Endometrial microvascular endothelial cells (primary cell): ENCODE measurements at regions not wholly inside any gene's neighbourhood (a gene's known extent, or its start where the extent isn't known, plus 50 kb on each side); places are given as distances from the start of the nearest gene placed in this dataset.
"Not testable (repeated sequence)": the region's sequence is repeated elsewhere in the genome, so short reads cannot be mapped to it uniquely, and the experiment has no call there.

Source experiments
- in situ Hi-C: cut with HindIII; loops from 2 replicates; pipeline ENCODE4 v1.10.0; 2017; ENCODE audit warnings: low sequenced_read_pairs, low pct_unique_long_range_greater_than_20kb; ENCODE audit errors: inconsistent ontology term

GRCh38 chr1:115465802-115466363 is 127.8 kb upstream of the NGF start:
- in situ Hi-C loops = loop anchor here (25.0 kb wide), 1 partner anchor 104 kb away; no protein-coding TSS in a partner anchor

DNA sequence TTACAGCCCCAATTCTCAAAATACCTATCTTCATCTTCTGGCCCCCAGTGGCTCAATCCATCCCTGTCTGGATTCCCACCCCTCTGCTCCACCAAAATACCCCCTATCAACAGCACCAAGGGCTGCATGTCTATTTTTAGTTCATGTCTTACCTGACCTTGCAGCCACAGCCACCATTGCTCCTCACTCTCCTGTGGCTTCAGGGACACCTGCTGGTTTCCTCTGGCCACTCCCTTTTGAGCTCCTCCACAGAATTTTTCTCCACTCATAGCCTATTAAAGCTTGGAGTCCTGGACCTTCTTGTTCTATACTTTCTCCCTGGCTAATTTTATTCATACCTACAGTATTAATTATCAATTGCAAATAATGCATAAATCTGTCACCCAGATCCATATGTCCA is 125.3 kb upstream of the NGF start:
- in situ Hi-C loops = loop anchor here (25.0 kb wide), 1 partner anchor 101 kb away; no protein-coding TSS in a partner anchor

DNA sequence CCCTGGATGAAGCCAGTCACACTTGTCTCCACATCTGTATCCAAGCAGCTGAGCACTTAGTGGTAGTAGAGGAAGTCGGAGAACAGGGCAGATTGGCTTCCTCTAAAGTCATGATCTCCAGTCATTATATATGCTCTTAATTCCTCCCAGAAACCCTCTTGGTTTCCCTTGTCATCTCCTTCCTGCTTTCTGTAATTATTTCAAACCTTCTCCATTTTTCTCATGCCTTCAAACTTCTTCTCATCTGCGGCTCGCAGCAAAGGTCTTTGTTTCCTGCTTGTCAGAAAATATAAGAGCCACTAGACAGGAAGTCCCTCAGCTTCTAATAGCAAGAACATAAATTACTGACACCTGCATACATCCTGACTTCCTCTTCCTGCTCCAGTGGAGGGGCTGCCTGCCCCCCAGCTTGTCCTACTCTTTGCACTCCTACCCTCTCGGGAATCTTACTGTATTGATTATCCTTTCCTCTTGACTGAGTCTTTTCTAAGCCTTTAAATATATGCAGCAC is 124.6 kb upstream of the NGF start:
- in situ Hi-C loops = loop anchor here (25.0 kb wide), 1 partner anchor 100 kb away; no protein-coding TSS in a partner anchor

DNA sequence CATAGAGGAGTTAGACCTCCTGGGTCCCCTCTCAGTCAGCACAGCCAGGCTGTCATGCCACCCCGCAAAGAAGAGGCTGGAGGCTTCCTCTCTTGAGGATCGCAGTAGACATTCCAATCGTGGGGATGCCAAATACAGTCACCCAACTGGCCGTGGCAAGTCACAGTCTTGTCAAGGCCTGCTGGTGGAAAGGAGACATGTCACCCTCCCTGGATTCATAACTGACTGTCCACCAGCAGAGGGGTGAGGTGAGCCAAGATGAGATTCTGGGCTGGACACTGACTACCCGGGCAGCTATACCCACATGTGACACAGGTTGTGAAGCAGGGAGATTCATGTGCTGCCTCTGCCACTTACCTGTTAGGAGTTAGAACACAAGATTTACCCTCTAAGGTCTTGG is 123.5 kb upstream of the NGF start:
- in situ Hi-C loops = loop anchor here (25.0 kb wide), 1 partner anchor 99 kb away; no protein-coding TSS in a partner anchor

GRCh38 chr1:115459161-115459560 is 121.1 kb upstream of the NGF start:
- in situ Hi-C loops = loop anchor here (25.0 kb wide), 1 partner anchor 97 kb away; no protein-coding TSS in a partner anchor

- in situ Hi-C loops = loop anchor here (25.0 kb wide), 1 partner anchor 96 kb away; no protein-coding TSS in a partner anchor
These were observed 120.5 kb upstream of the NGF start for GRCh38 chr1:115458426-115459114.

GRCh38 chr1:115457289-115457688 is 119.2 kb upstream of the NGF start:
- in situ Hi-C loops = loop anchor here (25.0 kb wide), 1 partner anchor 95 kb away; no protein-coding TSS in a partner anchor

GRCh38 chr1:115456441-115456961 is 118.5 kb upstream of the NGF start:
- in situ Hi-C loops = loop anchor here (25.0 kb wide), 1 partner anchor 94 kb away; no protein-coding TSS in a partner anchor

DNA sequence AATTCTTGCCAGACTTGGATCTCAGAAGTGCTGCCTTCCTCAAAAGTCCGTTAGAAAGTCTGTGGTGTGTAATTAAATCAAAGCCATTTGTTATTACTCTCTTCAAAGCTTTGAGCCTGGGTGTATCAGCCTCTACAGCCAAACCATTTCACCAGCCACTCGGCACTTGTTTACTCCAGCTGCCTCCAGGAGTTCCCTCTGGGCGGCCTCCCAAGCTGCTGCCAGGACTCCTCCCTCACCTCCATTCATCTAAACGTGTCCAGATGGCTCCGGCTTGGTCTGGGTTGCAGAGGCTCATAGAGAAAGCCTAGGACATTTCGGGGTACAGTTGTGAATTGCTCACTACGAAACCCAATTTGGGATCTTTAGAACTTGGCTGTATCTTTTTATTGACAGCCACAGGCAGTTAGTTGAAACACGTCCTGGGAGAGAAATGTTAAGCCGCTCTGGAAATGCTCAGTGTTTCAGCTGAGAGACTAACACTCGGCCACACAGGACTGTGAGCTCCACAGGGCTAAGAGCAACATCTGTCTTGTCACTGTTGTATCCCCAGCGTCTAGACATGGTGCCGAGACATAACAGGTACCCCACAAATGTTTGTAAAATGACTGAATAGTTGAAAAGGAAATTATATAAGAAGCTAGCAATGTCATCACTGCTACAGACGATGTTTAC is 116.9 kb upstream of the NGF start:
- in situ Hi-C loops = loop anchor here (25.0 kb wide), 1 partner anchor 93 kb away; no protein-coding TSS in a partner anchor

GRCh38 chr1:115453666-115454065 is 115.6 kb upstream of the NGF start:
- in situ Hi-C loops = loop anchor here (25.0 kb wide), 1 partner anchor 91 kb away; no protein-coding TSS in a partner anchor

GRCh38 chr1:115452600-115453329 is 114.7 kb upstream of the NGF start:
- in situ Hi-C loops = loop anchor here (25.0 kb wide), 1 partner anchor 90 kb away; no protein-coding TSS in a partner anchor

- in situ Hi-C loops = loop anchor here (25.0 kb wide), 1 partner anchor 88 kb away; no protein-coding TSS in a partner anchor
These were observed 112.5 kb upstream of the NGF start for GRCh38 chr1:115450501-115451040.

DNA sequence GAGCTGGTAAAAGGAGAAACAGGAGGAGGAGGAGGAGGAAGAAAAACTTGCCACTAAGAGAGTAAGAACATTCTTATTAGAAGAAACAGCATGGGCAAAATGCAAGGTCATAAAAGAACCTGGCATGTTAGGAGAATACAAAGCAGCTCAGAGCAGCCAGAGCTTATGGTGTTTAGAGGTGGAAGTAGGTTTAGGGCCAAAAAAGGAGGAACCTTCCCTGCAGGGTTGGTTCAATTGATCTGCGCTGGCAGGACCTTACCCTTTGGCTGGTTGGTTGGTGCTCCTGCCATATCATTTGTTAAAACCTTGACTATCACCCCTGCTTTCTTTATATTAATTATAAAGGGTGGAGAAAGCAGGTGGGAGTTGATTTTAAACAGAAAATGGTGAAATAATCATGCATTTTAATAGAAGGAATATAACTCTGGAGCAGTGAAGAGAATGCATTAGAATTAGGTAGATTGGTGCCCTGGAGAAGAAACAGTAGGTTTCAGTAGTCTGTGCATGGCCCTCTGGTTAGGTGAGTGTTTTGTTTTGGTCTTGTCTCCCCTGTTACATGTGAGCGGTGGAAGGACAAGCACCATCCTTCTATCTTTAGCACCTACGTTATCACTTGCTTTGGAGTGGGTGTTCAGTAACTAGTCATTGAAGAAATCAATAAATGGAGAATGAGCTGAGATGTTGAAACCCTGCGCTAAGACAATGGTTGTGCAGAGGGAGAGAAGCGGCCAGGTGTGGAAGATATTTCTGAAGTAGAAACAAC is 110.4 kb upstream of the NGF start:
- in situ Hi-C loops = no loop called here

GRCh38 chr1:115447672-115448071 is 109.6 kb upstream of the NGF start:
- in situ Hi-C loops = no loop called here

GRCh38 chr1:115445090-115445489 is 107.0 kb upstream of the NGF start:
- in situ Hi-C loops = no loop called here

GRCh38 chr1:115440733-115441132 is 102.7 kb upstream of the NGF start:
- in situ Hi-C loops = no loop called here

- in situ Hi-C loops = not testable (repeated sequence)
These were observed 101.5 kb upstream of the NGF start for GRCh38 chr1:115439520-115439919.
